HG03354 (cell line): ENCODE measurements at regions not wholly inside any gene's neighbourhood (a gene's known extent, or its start where the extent isn't known, plus 50 kb on each side); places are given as distances from the start of the nearest gene placed in this dataset.

Source experiments
- ATAC-seq: cut with Tn5 transposase; IDR thresholded peaks from one replicate; pipeline ENCODE4 v1.9.1; 2021; ENCODE audit warnings: mild to moderate bottlenecking; ENCODE audit not compliant: unreplicated experiment, poor library complexity, severe bottlenecking

DNA sequence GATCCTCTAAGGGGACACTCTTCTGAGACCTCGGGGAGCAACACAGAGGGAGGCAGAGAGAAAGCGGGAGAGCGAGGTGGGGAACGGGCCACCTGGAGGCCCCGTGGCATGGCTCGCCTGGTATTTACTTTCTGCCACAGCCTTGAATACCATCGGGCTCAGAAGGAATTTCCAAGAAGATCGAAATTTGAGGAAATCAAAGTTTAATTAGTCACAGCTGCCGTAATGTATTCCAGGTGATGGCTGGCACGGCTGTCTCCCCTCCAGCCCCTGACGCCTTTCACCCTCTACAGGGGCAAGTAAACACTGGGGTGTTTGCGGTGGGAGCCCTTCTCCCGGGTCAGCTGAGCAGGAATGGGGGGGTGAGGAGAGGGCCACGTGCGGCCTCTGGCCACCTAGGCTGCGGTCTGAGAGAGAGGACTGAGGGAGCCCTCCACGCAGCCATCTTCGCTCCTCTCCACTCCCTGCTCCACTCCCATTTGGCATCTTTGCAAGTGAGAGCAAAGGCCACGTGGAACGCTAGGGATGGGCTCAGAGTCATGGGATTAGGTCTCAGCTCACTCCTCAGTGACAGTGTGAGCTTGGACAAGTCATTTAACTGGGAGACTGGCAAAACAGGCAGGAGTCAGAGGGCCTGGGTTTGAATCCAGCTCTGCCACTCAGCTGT, 125.2 kb downstream of the SYF2 start:
- ATAC-seq, result no peak

DNA sequence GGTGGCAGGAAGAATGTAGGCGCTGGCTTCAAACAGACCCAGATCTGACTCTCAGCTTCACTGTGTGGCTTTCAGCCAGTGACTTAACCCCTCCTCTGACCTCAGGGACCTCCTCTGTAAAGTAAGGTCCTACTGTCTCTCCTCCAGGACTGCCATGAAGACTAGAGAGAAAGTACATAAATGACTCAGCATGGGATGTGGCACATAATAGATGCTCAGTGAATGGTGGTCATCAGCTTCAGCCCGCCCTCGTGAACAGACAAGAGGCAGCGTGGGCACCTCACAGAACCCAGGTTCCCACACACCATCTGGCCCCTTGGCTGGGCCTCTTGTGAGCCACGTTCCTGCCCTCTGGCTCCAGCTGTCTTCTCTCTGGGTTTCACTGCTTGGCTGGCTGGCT, 126.0 kb downstream of the SYF2 start:
- ATAC-seq, result no peak

DNA sequence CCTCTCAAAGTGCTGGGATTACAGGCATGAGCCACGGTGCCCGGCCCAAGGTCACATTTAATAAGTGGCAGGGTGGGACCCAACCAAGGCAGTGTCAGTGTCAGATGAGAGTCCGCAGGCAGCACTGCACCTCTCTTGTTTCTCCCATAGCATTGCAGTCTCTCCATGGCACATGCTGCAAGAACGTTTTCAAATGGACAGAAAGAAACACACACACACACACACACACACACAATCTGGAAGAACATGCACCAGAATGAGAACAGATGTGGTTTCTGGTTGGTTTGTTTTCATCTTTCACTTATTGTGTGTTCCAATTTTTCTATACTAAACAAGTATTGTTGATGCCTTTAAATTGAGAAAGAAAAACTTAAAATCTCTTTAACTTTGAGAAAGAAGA, 126.5 kb downstream of the SYF2 start:
- no peak for ATAC-seq

DNA sequence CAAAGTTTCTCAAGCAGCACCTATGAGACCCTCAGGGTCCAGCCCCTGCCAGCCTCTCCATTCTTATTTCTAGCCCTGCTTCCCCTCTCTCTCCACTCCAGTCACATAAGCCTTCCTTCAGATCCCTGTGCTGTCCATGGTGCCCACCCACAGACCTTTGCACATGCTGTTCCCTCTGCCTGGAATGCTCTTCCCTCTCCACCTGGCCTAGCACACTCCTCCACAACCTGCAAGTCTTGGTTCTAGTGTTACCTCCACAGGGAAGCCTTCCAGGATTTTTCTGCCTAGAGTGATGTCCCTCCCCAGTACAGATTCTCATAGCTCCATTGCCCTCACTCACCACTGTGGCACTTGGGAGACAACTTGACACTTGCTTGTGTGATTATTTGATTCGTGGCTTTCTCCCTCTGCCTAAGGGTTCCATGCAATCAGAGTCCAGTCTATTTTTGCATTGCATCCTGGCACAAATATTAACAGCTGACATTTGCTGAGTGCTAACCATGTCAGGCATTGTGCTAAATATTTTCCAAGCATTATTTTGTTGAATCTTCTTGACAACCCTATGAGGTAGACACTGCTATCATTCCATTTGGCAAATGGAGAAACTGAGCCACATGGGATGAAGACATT, 127.3 kb downstream of the SYF2 start:
- no peak for ATAC-seq

DNA sequence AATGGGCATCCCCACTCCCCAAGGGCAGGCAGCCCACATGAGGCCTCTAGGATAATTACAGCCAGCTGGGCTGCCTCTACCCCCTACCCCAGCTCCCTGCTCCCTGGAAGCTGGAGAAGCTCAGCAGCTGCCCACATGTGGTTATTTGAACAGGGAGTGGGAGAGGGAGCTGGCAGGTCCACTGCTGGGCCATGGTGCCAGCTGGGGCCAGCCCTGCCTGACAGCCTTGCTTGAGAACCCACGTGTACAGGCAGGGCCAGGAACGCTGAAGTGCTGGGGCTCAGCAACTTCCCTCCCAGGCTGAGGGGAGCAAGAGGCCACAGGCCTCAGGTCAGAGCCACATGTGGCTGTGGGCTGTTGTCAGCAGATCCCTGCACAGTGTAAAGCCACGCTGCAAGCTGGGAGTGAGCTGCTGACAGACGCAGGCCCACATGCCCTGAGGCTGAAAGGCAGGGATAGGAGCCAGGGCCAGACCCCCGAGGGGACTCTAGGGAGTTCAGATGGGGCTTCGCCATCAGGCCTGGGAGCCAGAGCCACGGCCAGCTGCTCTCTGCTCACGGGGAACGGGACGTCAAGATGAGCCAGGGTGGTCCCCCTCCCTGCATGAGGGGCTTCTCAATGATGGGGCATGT, 129.0 kb downstream of the SYF2 start:
- no peak for ATAC-seq

DNA sequence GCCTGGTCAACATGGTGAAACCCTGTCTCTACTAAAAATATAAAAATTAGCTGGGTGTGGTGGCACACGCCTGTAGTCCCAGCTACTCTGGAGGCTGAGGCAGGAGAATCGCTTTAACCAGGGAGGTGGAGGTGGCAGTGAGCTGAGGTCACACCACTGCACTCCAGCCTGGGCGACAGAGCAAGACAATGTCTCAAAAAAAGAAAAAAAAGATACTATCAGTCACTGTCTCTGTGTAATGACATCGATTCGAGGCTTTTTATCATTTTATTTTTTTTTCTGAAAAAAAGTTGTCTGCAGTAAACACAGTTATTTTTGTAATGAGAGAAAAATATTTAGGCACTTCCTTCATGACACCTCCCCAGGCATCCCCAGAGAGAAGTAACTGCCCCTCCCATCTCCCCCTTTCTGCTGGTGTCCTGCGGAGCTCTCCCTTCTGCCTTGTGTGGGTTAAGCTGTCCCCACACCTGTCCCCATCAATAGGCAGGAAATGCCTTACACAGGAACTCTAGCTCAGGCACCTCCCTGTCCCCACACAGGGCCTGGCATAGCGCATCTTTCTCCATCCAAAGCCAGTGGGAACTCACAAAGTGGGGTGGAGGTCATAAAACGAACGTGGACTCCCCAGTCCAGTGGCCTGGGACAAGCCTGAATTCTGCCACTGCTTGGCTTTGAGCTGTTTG, 132.0 kb downstream of the SYF2 start:
- no peak for ATAC-seq

DNA sequence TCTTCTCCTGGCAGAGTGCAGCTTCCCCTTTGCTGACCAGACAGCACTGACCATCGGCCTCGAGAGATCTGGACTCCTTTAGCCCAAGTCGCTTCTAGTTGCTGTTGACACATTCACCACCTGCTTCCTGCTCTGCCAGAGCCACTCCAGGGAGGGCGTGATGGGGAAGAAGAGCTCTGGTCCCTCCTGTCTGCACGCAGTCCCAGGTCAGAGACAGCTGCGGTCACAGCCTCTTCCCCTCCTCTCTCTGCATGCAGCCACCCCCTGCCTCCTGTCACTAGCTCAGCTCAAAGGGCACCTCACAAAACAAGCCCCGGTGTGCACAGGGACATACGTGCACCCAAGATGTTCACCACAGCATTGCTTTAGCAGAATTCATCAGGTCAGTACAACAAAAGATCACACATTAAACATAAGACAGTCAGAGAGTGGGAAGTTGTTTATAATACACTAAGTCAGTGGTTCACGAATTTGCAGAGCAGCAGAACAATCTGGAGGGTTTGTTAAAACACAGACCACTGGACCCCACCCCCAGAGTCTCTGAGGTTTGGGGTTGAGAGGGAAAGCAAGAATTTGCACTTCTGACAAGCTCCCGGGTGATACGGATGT, 132.9 kb downstream of the SYF2 start:
- ATAC-seq, result no peak

DNA sequence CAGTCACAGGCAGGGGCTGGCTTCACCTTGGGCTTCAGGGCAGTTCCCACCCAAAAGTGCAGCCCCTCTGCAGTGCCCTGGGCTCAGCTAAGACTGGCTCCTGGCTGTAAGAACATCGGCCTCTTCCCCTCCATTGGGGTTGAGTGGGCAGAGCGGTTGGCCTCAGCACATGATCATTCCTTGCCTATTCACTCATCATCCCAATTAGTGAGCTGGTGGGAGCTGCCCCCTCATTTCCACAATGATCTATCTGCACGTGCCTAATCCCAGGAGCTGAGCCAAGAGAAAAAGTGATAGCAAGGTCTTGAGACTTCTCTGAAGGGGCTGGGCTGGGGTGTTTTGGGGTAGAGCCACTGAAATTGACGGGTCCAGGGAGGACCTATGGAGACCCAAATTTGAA, 133.6 kb downstream of the SYF2 start:
- no peak for ATAC-seq

DNA sequence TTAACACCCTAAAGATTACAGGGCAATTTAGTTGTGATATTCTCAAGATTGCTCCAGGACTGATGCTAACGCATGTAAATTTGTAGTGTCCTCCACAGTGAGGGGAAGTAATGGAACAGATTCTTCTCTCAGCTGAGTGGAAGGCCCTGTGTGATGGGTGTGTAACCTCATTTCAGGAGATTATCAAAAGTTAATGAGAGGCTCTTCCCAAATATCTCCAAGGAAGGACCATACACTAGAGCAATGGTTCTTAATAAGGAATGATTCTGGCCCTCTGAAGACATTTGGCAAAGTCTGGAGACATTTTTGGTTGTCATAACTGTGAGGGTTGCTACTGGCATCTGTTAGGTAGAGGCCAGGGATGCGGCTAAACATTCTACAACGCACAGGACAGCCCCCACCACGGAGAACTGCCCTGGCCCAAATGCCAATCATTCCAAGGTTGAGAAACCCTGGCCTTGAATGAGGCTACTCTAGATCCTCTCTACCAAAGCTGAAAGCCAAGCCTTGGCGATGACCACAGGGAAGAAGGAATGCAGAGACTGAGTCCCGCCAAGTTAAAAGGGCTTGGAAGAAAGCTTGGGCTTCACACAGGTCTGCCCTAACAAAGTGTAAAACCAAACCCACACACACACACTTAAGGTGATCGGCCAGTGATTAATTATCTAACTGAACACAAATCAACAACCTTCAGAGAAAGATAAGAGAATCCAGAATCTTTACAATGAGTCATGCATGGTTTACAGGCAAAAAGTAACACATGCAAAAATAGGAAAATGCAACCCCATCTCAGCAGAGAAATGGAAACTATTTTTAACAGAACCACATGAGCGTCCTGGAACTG, 135.8 kb downstream of the SYF2 start:
- ATAC-seq, result no peak

DNA sequence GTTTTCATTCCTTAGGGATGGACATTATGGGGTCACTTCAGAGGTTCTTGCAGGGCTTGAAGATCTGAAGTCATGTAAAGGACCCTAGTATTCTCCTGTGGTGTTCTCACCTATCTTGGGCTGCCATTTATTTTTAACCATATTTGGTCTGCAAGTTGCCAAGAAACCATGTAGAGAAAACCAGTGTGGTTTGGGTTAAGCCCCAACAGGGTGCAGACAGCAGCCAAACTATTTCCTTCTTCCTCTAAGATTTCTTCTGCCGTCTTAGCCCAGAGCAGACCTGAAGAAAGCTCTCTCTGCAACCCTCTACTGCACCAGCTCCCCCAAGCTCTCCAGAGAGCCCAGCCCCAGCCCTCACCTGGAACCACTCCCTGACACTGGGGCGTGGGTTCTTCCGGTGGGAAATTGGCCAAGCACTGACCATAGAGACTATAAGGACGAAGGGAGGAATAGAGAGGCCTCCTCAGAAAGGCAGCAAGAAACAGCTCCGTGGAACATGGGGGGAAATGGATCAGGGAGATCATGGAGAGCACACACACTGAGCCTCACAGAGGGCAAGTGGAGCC, 136.6 kb downstream of the SYF2 start:
- no peak for ATAC-seq

DNA sequence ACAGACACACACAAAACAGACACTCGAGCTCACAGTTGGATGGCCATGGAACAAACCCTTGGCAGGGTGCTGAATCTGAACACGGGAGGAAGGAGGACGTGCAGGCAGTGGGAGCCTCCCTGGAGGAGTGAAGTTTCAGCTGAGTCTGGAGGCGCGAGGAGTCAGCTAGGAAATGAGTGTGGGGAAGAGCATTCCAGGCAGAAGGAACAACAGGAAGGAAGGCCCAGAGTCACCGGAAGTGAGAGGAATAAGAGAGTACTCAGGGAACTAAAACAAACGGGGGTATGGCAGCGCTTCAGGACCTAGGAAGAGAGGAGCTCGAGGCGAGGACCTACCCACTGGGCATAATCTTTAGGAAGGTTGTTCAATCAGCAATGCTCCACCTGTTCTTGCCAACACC, 137.3 kb downstream of the SYF2 start:
- no peak for ATAC-seq

DNA sequence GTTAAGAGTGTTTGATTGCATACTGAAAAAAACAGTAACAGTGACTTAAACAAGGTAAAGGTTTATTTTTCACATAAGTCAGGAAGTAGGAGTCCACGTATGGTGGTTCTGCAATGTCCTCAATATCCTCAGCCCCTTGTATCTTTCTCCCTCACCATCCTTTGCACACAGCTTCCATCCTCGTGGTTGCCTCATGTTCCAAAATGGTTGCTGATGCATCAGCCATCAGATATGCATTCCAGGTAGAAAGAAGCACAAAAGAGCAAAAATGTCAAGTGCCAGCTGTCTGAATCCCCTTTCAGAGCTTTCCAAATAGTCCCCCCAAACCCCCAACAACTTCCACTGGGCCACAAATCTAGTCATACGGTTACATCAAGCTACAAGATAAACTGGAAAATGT, 138.1 kb downstream of the SYF2 start:
- ATAC-seq, result no peak

DNA sequence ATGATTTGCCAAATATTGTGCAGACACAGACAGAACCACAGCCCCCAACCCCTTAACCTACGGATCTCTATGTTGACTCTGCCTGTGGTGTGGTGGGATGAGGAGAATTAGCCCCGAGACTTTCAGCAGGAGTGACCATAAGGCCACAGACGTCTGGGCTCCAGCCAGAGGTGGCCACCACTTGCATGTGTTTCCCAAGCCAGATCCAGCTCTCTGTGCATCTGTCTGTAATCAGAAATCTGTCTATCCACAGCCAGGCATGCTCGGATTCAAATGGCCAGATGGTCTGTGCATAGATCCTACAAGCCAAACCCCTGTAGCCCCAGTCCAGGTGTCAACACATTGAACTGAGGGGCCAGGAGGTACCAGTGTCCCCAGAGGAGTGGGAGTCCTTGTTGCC, 140.6 kb downstream of the SYF2 start:
- no peak for ATAC-seq

DNA sequence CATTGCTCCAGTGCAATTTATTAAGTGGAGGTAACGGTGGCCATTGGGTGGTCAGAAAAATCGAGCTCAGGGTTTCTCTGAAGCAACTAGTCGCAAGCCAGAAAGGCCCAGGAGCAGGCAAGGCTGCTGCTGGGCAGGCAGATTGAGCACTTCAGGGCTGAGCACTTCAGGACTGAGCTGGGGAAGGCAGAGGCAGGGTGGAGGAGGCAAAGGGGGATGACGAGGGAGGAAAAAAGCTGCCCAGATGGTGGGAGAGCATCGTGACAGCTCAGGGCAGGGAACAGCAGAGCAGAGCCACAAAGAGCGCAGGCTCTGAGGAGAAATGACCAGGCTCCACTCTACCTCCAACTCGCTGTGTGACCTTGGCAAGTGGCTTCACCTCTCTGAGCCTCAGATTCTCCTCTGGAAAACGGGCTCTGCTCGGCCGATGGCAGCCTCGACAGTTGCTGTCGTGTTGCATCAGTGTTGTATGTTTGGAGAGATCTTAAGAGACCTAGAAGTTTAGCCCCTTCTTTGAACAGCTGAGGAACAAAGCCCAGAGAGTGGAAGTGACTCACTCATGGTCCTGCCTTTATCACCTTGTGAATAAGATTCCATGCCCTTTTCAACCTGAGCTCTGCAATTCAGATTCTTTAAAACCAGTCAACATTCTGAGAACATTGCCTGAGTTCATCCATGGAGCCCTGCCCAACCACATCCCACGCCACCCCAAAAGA, 141.4 kb downstream of the SYF2 start:
- no peak for ATAC-seq

DNA sequence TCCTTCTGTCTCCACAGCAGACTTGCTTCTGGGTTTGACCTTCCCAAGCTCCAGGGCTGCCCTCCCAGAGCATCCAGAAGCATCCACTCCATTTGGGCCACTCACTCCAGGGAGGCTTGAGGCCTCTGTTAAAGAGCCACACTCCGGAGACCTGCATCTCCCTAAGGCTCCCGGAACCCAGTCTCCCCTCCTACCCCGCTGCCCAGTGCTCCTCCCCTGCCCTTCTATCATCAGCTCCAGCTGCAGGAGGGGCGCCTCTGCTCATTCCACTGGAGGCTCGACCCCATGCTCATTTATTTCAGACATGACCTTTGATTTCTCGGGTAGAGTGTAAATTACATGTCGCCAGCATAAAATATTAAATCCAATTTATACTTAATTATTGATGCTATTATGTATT, 142.5 kb downstream of the SYF2 start:
- no peak for ATAC-seq

DNA sequence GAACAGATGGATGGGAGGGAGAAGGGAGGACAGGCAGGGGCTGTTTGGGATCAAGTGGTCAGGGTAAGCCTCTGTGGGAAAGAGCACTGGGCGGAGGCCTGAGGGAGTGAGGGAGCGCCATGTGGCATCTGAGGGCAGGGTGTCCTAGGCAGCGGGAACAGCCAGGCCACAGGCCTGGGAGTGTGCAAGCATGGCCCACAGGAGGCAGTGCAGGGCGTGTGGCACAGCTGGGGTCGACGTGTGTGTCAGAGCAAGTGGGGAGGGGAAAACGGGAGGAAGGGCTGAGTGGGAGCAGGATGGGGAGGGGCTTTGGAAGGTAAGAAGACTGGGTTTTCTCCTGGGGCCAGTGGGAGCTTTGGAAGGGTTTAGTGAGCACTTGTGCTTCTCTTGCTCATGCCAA, 143.4 kb downstream of the SYF2 start:
- no peak for ATAC-seq

DNA sequence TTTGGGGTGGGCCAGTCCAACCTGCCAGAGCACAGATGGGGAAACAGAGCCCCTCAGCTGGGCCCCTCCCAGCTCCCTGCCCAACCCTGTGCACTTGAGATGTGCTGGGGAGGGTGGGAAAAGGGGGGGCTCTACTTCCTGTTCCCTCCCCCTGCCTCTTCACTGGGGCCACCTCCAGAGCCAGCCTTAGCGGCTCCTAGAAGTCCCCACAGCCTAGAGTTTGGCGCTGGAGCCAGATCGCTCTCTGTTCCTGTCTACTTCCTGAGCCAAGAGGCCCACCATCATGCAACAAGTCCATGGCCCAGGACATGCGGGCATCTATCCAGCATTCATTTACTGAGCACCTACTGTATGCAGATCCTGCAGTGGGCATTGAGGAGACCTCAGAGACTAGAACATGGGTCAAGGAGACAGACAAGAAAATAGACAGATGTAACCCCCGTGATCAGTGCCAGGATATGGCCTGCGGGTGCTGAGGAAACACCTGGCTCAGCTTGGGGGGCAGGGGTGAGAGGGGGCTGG, 144.1 kb downstream of the SYF2 start:
- ATAC-seq, result no peak

DNA sequence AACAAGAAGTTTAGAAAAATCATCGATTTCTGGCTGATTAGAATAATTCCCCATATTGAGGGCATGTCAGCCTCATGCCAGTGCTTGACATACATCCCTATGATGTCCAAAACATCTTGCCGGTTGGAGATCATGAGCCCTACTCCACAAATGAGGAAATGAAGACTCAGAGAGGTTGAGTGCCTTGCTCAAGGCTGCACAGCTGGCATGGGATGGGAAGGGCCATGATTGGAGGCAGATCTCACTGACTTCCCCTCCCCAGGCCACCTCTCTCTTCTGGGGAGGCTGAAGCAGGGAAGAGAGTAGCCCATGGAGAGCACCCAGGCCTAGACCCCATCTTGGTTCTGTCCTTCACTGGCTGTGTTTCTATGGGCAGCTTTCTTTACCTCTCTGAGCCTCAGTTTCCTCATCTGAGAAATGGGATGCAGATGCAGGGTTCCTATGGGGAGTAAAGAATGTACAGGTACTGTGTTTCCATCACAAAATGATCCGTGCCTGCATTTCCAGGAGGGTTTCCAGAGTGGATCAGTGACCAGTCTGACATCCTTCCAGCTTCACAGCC, 145.7 kb downstream of the SYF2 start:
- no peak for ATAC-seq
